Lung (tissue), 11 donors: ENCODE measurements at regions not wholly inside any gene's neighbourhood (a gene's known extent, or its start where the extent isn't known, plus 50 kb on each side); places are given as distances from the start of the nearest gene placed in this dataset.

Source experiments
- ATAC-seq: fragments of 200-7000 bp; cut with Tn5 transposase; one replicate; pipeline ENCODE4 v1.9.1; 2020; ENCODE audit warnings: moderate number of reproducible peaks; ENCODE audit not compliant: insufficient read depth, low FRiP score
- DNase-seq, 3 donors: peaks; one replicate each; pipeline ENCODE4 v3.0.0-alpha.2; 2013 to 2017
- H3K27ac ChIP-seq, 2 donors: one replicate each; pipeline ENCODE4 v1.5.1; 2013; ENCODE audit warnings: mild to moderate bottlenecking in 2 of 2, moderate library complexity in 2 of 2, control low read depth in 1 of 2, inconsistent platforms in 1 of 2, low read depth in 1 of 2, low read length in 1 of 2
- H3K27me3 ChIP-seq, 3 donors: one replicate each; pipeline ENCODE4 v1.5.1; 2013; ENCODE audit warnings: low read length in 2 of 3; ENCODE audit not compliant: control insufficient read depth in 3 of 3, insufficient read depth in 3 of 3
- H3K36me3 ChIP-seq, 4 donors: one replicate each; pipeline ENCODE4 v1.5.1; 2013; ENCODE audit warnings: low read length in 4 of 4, mild to moderate bottlenecking in 1 of 4, moderate library complexity in 1 of 4; ENCODE audit not compliant: control insufficient read depth in 4 of 4, insufficient read depth in 4 of 4
- H3K4me1 ChIP-seq, 5 donors: one replicate each; pipeline ENCODE4 v1.5.1; 2013; ENCODE audit warnings: low read length in 5 of 5, mild to moderate bottlenecking in 2 of 5, moderate library complexity in 1 of 5; ENCODE audit not compliant: control insufficient read depth in 5 of 5, insufficient read depth in 5 of 5
- H3K4me3 ChIP-seq: one replicate; pipeline ENCODE4 v1.5.1; 2013; ENCODE audit warnings: mild to moderate bottlenecking, control low read depth, moderate library complexity
- H3K9ac ChIP-seq, 2 donors: one replicate each; pipeline ENCODE4 v1.5.1; 2013; ENCODE audit warnings: low read length in 2 of 2, control low read depth in 1 of 2; ENCODE audit not compliant: insufficient read depth in 1 of 2
- H3K9me3 ChIP-seq, 4 donors: one replicate each; pipeline ENCODE4 v1.5.1; 2013; ENCODE audit warnings: low read length in 3 of 4, mild to moderate bottlenecking in 1 of 4, moderate library complexity in 1 of 4; ENCODE audit not compliant: control insufficient read depth in 4 of 4, insufficient read depth in 3 of 4
- WGBS, 2 donors: extraction: QIAGEN DNeasy Blood & Tissue Kit; methylation state at CpG; one replicate each; pipeline ENCODE4 v1.1.7; 2013; 5-methylcytosine and 5-hydroxymethylcytosine counted together
- TF ChIP-seq, protein P1 (sequence below): IDR thresholded peaks from 2 replicates; pipeline ENCODE4 v1.5.1; 2012; ENCODE audit warnings: mild to moderate bottlenecking; ENCODE audit errors: control extremely low read depth, extremely low read depth
- donor health status: control.
- donor health status: control.
- donor health status: Bipolar disorder and iron deficiency.
- donor health status: healthy.
- donor health status: DM: yes; HTN: yes; CAD: no.

DNA sequence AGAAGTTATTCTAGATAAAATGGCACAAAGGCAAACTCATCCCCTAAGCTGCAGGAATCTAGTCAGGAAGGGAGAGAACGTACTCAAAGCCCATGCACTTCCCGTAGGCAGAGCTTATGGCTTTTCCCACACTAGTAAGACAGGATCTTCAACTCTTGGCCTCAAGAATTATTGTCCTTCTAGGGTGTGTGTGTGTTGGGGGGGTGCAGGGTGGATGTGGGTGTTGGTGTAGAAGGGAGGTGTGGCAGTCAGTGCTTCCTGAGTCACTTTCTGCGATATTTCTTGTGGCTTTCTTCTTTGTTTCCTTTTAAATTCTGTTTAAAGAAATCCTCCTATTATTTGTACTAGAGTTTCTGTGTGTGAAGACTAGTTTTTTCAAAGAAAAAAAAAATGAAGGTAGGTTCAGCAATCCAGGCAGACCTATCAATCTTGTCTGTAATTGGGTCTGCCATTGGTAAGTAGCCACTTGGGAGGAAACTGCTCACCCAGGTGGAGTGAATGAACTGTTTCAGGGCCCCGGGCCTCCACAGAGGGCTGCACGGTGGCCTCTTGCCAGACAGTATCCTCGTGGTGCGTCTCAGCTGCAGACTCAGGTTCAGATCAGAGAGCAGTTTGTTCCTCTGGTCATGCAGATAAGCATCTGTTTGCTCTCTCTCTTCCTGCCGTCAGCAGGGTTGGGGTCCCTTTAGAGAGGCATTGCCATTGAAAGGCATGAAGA, 131.9 kb downstream of the NPR3 start:
- DNase-seq: peak in 2 of 3 donors; percentile 32 to 64
- Histone ChIP-seq H3K9me3 (peaks cover 0 to 2% (median 0%) of the 10 kb centered on the region in 4 donors), H3K4me1 (peaks cover 0 to 5% (median 0%) of the 10 kb centered on the region in 5 donors), H3K27ac (no peak overlapping the region), H3K27me3 (no peaks in the 10 kb centered on the region), H3K36me3 (no peaks in the 10 kb centered on the region), H3K9ac (no peak overlapping the region), H3K4me3 (no peak overlapping the region)
- TF ChIP-seq, protein P1, sequence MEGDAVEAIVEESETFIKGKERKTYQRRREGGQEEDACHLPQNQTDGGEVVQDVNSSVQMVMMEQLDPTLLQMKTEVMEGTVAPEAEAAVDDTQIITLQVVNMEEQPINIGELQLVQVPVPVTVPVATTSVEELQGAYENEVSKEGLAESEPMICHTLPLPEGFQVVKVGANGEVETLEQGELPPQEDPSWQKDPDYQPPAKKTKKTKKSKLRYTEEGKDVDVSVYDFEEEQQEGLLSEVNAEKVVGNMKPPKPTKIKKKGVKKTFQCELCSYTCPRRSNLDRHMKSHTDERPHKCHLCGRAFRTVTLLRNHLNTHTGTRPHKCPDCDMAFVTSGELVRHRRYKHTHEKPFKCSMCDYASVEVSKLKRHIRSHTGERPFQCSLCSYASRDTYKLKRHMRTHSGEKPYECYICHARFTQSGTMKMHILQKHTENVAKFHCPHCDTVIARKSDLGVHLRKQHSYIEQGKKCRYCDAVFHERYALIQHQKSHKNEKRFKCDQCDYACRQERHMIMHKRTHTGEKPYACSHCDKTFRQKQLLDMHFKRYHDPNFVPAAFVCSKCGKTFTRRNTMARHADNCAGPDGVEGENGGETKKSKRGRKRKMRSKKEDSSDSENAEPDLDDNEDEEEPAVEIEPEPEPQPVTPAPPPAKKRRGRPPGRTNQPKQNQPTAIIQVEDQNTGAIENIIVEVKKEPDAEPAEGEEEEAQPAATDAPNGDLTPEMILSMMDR: no peak
- 8 to 22% methylated on average over 8 of the region's 8 CpGs for WGBS, 2 donors
- no peak for ATAC-seq

DNA sequence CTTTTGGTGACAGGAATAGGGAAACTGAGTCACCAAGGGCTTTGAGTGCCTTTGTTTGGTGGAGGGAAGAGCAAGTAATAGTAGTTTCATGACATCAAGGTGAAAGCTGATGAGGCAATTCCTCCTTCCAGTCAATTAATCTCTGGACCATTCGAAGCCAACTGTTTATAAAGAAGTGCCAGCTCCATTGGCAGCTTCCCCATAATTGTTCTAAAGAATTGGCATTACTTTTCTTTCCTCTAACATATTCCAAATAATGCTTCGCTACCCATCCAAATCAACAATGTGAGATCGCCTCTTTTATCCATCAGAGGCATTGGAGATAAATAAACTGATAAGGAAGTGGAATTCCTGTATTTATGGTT, 132.4 kb downstream of the NPR3 start:
- 53 to 60% methylated on average over 3 of the region's 3 CpGs for WGBS, 2 donors
- H3K4me3 ChIP-seq: no peak overlapping the region
- no peak for DNase-seq
- TF ChIP-seq, protein P1: no peak
- no peak overlapping the region for H3K27ac ChIP-seq
- peaks cover 0 to 5% (median 0%) of the 10 kb centered on the region in 5 donors for H3K4me1 ChIP-seq
- no peaks in the 10 kb centered on the region for H3K27me3 ChIP-seq
- peaks cover 0 to 2% (median 0%) of the 10 kb centered on the region in 4 donors for H3K9me3 ChIP-seq
- ATAC-seq: no peak
- H3K9ac ChIP-seq: no peak overlapping the region
- no peaks in the 10 kb centered on the region for H3K36me3 ChIP-seq

DNA sequence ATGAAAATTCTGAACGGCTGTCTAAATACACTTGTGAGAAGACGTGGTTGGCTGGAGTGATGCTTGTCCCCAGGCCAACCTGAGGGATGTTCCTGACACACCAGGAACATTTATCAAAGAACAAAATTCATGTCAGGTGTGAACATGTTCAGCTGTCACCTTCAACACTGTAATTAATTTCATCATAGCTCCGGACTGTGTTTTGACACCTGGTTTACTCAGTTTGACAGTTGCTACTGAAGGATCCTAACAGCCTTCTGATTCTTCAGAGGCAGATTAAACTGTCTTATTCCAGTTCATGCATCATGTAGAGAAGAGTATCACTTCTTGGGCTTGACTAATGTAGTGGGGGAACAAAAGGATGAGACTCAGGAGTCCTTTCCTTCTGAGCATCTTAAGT, 134.1 kb downstream of the NPR3 start:
- Histone ChIP-seq H3K27me3 (no peaks in the 10 kb centered on the region), H3K4me3 (no peak overlapping the region), H3K4me1 (peaks cover 0 to 5% (median 0%) of the 10 kb centered on the region in 5 donors), H3K27ac (no peak overlapping the region), H3K36me3 (no peaks in the 10 kb centered on the region), H3K9ac (no peak overlapping the region), H3K9me3 (peaks cover 0 to 2% (median 0%) of the 10 kb centered on the region in 4 donors)
- TF ChIP-seq, protein P1: no peak
- ATAC-seq (no peak), DNase-seq (no peak)
- WGBS, 2 donors: 79 to 83% methylated on average over 3 of the region's 3 CpGs

GRCh38 chr5:32848120-32848519, 137.0 kb downstream of the NPR3 start:
- Histone ChIP-seq H3K9me3 (peaks cover 0 to 2% (median 0%) of the 10 kb centered on the region in 4 donors), H3K36me3 (no peaks in the 10 kb centered on the region), H3K27me3 (no peaks in the 10 kb centered on the region), H3K4me3 (no peak overlapping the region), H3K4me1 (peaks cover 0 to 3% (median 0%) of the 10 kb centered on the region in 5 donors), H3K27ac (no peak overlapping the region), H3K9ac (no peak overlapping the region)
- DNase-seq: no peak
- TF ChIP-seq, protein P1: no peak
- no peak for ATAC-seq
